CD4-positive, alpha-beta T cell (primary cell): ENCODE measurements at regions not wholly inside any gene's neighbourhood (a gene's known extent, or its start where the extent isn't known, plus 50 kb on each side); places are given as distances from the start of the nearest gene placed in this dataset.

Experiments
- ATAC-seq: fragments of 200-7000 bp; cut with Tn5 transposase; one replicate; pipeline ENCODE4 v1.10.0; 2022; ENCODE audit warnings: mild to moderate bottlenecking; ENCODE audit not compliant: poor library complexity
- CTCF ChIA-PET: fragments of 350-600 bp; sonication (Branson Sonifier 250); formaldehyde crosslinking; loops from one replicate; lab custom pipeline; 2021; ENCODE audit warnings: antibody characterized with exemption, inconsistent platforms; lab: Charles Lee
- POLR2A ChIA-PET: fragments of 350-600 bp; sonication (Branson Sonifier 250); formaldehyde crosslinking; loops from one replicate; lab custom pipeline; 2021; ENCODE audit warnings: antibody characterized with exemption, inconsistent platforms; lab: Charles Lee
- DNase-seq, 14 experiments: peaks; one replicate each; pipeline ENCODE4 v3.0.0-alpha.2; 2013 to 2020; ENCODE audit warnings: mixed read lengths in 2 of 14
- H3K27ac ChIP-seq, 2 donors: one replicate each; pipeline versions ENCODE4 v1.5.1 to v1.7.0; 2013; ENCODE audit warnings: low read length in 2 of 2, low read depth in 1 of 2, mild to moderate bottlenecking in 1 of 2
- H3K27me3 ChIP-seq, 2 experiments: 1 replicate in 1 of 2; 2 replicates in 1 of 2; pipeline versions ENCODE4 v1.6.1 to v1.7.0; 2013; ENCODE audit warnings: low read length in 2 of 2, control low read depth in 1 of 2, mild to moderate bottlenecking in 1 of 2, moderate library complexity in 1 of 2; ENCODE audit not compliant: insufficient read depth in 2 of 2, control insufficient read depth in 1 of 2
- H3K36me3 ChIP-seq: one replicate; pipeline ENCODE4 v1.6.1; 2013; ENCODE audit warnings: low read length, control low read depth; ENCODE audit not compliant: insufficient read depth
- H3K4me1 ChIP-seq: one replicate; pipeline ENCODE4 v1.6.1; 2013; ENCODE audit warnings: low read length, control low read depth; ENCODE audit not compliant: insufficient read depth
- H3K4me3 ChIP-seq: one replicate; pipeline ENCODE4 v1.5.1; 2013; ENCODE audit warnings: mild to moderate bottlenecking, low read length, moderate library complexity
- H3K9me3 ChIP-seq, 2 experiments: 1 replicate in 1 of 2; 2 replicates in 1 of 2; pipeline versions ENCODE4 v1.6.1 to v1.7.0; 2013; ENCODE audit warnings: low read length in 2 of 2, mild to moderate bottlenecking in 2 of 2, control low read depth in 1 of 2, moderate library complexity in 1 of 2; ENCODE audit not compliant: control insufficient read depth in 1 of 2, insufficient read depth in 1 of 2
- H3K27ac Mint-ChIP-seq: one replicate; pipeline ENCODE4 v1.8.0; 2020; ENCODE audit warnings: mixed read lengths
- H3K27me3 Mint-ChIP-seq: one replicate; pipeline ENCODE4 v1.8.0; 2021; ENCODE audit warnings: mixed read lengths
- H3K36me3 Mint-ChIP-seq: one replicate; pipeline ENCODE4 v1.8.0; 2021; ENCODE audit warnings: low read depth, mixed read lengths
- H3K4me1 Mint-ChIP-seq: one replicate; pipeline ENCODE4 v1.8.0; 2021; ENCODE audit warnings: low read depth, mixed read lengths
- H3K4me3 Mint-ChIP-seq: one replicate; pipeline ENCODE4 v1.8.0; 2020; ENCODE audit warnings: mild to moderate bottlenecking, mixed read lengths
- H3K9me3 Mint-ChIP-seq: one replicate; pipeline ENCODE4 v1.8.0; 2020; ENCODE audit warnings: mixed read lengths
- intact Hi-C, 2 experiments: fragments of 100-400 bp; cut with DNase I in 1 of 2; cut with micrococcal nuclease in 1 of 2; formaldehyde crosslinking; loops; one replicate each; pipeline versions ENCODE4 v1.15.1 to v1.9.0; 2023 to 2025; cut with DNase I, micrococcal nuclease
- TF ChIP-seq, protein P1 (sequence below): fragments of 200-600 bp; IDR thresholded peaks from one replicate; pipeline ENCODE4 v1.8.0; 2022; ENCODE audit warnings: antibody characterized with exemption, mild to moderate bottlenecking

DNA sequence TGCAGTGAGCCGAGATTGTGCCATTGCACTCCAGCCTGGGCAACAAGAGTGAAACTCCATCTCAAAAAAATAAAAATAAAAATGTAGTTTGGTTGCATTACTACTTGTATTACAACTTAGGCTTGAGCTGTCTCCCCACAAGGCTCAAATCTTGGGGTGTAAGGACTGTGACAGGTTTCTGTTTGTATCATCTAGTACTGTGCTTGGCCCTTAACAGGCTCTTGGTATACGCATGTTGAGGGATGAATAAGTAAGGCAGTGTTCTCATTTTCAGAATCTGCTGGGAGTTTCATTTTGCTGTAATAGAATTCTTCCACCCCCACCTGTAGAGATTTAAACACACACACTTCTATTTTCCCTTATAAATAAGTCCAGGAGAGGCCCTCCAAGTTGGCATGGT, 289.4 kb upstream of the EEF2KMT start:
- no peaks in the 10 kb centered on the region for H3K27me3 ChIP-seq
- ChIA-PET CTCF (no interaction called here), POLR2A (no interaction called here)
- no peak overlapping the region for H3K4me3 Mint-ChIP-seq
- H3K9me3 ChIP-seq, result peaks cover 0 to 9% of the 10 kb centered on the region in 2 experiments
- H3K4me1 ChIP-seq, result no peaks in the 10 kb centered on the region
- H3K4me3 ChIP-seq, result no peak overlapping the region
- H3K27me3 Mint-ChIP-seq, result peaks cover 7% of the 10 kb centered on the region
- no peaks in the 10 kb centered on the region for H3K9me3 Mint-ChIP-seq
- no peak overlapping the region for H3K27ac ChIP-seq
- TF ChIP-seq, protein P1, sequence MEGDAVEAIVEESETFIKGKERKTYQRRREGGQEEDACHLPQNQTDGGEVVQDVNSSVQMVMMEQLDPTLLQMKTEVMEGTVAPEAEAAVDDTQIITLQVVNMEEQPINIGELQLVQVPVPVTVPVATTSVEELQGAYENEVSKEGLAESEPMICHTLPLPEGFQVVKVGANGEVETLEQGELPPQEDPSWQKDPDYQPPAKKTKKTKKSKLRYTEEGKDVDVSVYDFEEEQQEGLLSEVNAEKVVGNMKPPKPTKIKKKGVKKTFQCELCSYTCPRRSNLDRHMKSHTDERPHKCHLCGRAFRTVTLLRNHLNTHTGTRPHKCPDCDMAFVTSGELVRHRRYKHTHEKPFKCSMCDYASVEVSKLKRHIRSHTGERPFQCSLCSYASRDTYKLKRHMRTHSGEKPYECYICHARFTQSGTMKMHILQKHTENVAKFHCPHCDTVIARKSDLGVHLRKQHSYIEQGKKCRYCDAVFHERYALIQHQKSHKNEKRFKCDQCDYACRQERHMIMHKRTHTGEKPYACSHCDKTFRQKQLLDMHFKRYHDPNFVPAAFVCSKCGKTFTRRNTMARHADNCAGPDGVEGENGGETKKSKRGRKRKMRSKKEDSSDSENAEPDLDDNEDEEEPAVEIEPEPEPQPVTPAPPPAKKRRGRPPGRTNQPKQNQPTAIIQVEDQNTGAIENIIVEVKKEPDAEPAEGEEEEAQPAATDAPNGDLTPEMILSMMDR, result no peak
- no peak for ATAC-seq
- no peaks in the 10 kb centered on the region for H3K36me3 ChIP-seq
- no peaks in the 10 kb centered on the region for H3K36me3 Mint-ChIP-seq
- intact Hi-C loops, result no loop called here
- H3K27ac Mint-ChIP-seq, result no peak overlapping the region
- H3K4me1 Mint-ChIP-seq, result no peaks in the 10 kb centered on the region
- no peak for DNase-seq

DNA sequence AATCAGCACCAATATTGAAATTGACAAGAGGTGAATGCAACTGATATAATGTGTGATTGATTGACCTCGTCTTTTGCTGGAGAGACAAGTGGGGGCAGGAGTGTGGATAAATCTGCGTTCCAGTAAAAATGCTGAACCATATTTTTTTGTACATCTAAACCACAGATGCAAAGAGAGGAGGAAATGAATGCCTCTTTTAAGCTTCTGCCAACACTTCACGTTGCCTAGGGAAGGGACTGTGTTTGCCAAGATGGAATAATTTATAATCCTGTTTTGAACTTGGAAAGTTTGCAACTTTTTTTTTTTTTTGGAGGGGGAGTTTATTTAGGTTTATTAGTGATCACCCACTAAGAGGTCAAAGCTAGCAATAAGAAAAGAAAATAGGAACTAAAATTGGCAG, 288.2 kb upstream of the EEF2KMT start:
- H3K36me3 Mint-ChIP-seq, result no peaks in the 10 kb centered on the region
- H3K4me3 Mint-ChIP-seq, result no peak overlapping the region
- intact Hi-C loops, result no loop called here
- Histone ChIP-seq H3K4me3 (no peak overlapping the region), H3K4me1 (no peaks in the 10 kb centered on the region), H3K9me3 (peaks cover 0 to 9% of the 10 kb centered on the region in 2 experiments), H3K36me3 (no peaks in the 10 kb centered on the region), H3K27me3 (no peaks in the 10 kb centered on the region), H3K27ac (no peak overlapping the region)
- H3K27me3 Mint-ChIP-seq, result no peaks in the 10 kb centered on the region
- H3K9me3 Mint-ChIP-seq, result peaks cover 1% of the 10 kb centered on the region
- H3K4me1 Mint-ChIP-seq, result no peaks in the 10 kb centered on the region
- CTCF ChIA-PET, result no interaction called here
- POLR2A ChIA-PET, result interaction anchor here (0.6 kb wide), 1 partner anchor 103 kb away, joined by 4 read pairs; no protein-coding TSS in a partner anchor
- TF ChIP-seq, protein P1, result no peak
- ATAC-seq (no peak), DNase-seq (no peak)
- H3K27ac Mint-ChIP-seq, result no peak overlapping the region

GRCh38 chr16:5385115-5385514, 287.5 kb upstream of the EEF2KMT start:
- H3K9me3 Mint-ChIP-seq, result peaks cover 2% of the 10 kb centered on the region
- Histone ChIP-seq H3K36me3 (no peaks in the 10 kb centered on the region), H3K27ac (no peak overlapping the region), H3K4me1 (no peaks in the 10 kb centered on the region), H3K9me3 (peaks cover 0 to 9% of the 10 kb centered on the region in 2 experiments), H3K4me3 (no peak overlapping the region), H3K27me3 (no peaks in the 10 kb centered on the region)
- H3K27me3 Mint-ChIP-seq, result no peaks in the 10 kb centered on the region
- intact Hi-C loops, result no loop called here
- H3K4me3 Mint-ChIP-seq, result no peak overlapping the region
- H3K36me3 Mint-ChIP-seq, result no peaks in the 10 kb centered on the region
- TF ChIP-seq, protein P1, result no peak
- no peak for ATAC-seq
- CTCF ChIA-PET, result no interaction called here
- POLR2A ChIA-PET, result no interaction called here
- H3K27ac Mint-ChIP-seq, result no peak overlapping the region
- no peaks in the 10 kb centered on the region for H3K4me1 Mint-ChIP-seq
- no peak for DNase-seq
